Cardiac muscle cell (in vitro differentiated cells and primary cell): ENCODE measurements at regions not wholly inside any gene's neighbourhood (a gene's known extent, or its start where the extent isn't known, plus 50 kb on each side); places are given as distances from the start of the nearest gene placed in this dataset.

Experiments used
- DNase-seq, 2 donors: peaks; one replicate each; pipeline versions ENCODE4 v3.0.0 to v3.0.0-alpha.2; 2010 to 2017; ENCODE audit warnings: low read depth in 1 of 2, low spot score in 1 of 2
- H3K27ac ChIP-seq: fragments of 200-600 bp; sonication (generic); 2 replicates; pipeline ENCODE4 v1.5.1; 2016
- H3K27me3 ChIP-seq: fragments of 200-600 bp; sonication (generic); 2 replicates; pipeline ENCODE4 v1.6.0; 2016; ENCODE audit warnings: control low read depth
- H3K36me3 ChIP-seq: fragments of 200-600 bp; sonication (generic); 2 replicates; pipeline ENCODE4 v1.5.1; 2016; ENCODE audit warnings: control low read depth
- H3K4me1 ChIP-seq: fragments of 200-600 bp; sonication (generic); 2 replicates; pipeline ENCODE4 v1.8.1; 2017; ENCODE audit warnings: low read depth, mild to moderate bottlenecking, mixed run types
- H3K4me3 ChIP-seq: fragments of 200-600 bp; sonication (generic); 2 replicates; pipeline ENCODE4 v1.5.1; 2016; ENCODE audit warnings: mild to moderate bottlenecking
- H3K9me3 ChIP-seq: fragments of 200-600 bp; sonication (generic); 2 replicates; pipeline ENCODE4 v1.5.1; 2017; ENCODE audit warnings: low read depth, mild to moderate bottlenecking, control low read depth
- CTCF ChIP-seq: IDR thresholded peaks from 2 replicates; pipeline ENCODE4 v1.5.1; 2012; ENCODE audit warnings: low read depth, mild to moderate bottlenecking, low read length

GRCh38 chr22:22746963-22747933, 102.8 kb downstream of the GGTLC2 start:
- Histone ChIP-seq H3K27me3 (no peaks in the 10 kb centered on the region), H3K36me3 (no peaks in the 10 kb centered on the region), H3K27ac (no peak overlapping the region), H3K9me3 (no peaks in the 10 kb centered on the region), H3K4me1 (no peaks in the 10 kb centered on the region), H3K4me3 (no peak overlapping the region)
- no peak for TF ChIP-seq CTCF
- no peak for DNase-seq

GRCh38 chr22:22748297-22748743, 103.9 kb downstream of the GGTLC2 start:
- DNase-seq: peak in 1 of 2 donors; percentile 74
- peak; percentile 93 for TF ChIP-seq CTCF
- H3K27me3 ChIP-seq: no peaks in the 10 kb centered on the region

DNA sequence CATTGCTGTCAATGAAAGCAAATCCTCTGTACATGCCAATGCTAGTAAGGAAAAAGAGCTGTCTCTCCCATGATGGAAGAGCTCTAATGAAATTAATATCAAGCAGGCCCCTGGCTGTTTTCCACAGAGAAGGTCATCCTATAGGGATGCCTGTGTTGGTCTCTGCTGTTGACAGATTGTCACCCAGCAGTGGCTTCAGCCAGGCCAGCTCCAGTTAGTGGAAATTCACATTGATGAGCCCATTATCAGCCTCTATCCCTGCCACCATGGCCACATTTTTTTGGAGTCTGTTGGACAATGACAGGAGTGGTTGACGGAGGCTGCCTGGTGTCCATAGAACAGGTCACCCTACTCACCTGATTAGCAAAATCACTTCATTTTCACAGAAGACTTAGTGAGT, 104.3 kb downstream of the GGTLC2 start:
- Histone ChIP-seq H3K27ac (no peak overlapping the region), H3K4me3 (no peak overlapping the region), H3K36me3 (no peaks in the 10 kb centered on the region), H3K27me3 (no peaks in the 10 kb centered on the region), H3K4me1 (no peaks in the 10 kb centered on the region), H3K9me3 (no peaks in the 10 kb centered on the region)
- no peak for DNase-seq
- no peak for TF ChIP-seq CTCF

More at GRCh38 chr22:22748297-22748743, 103.9 kb downstream of the GGTLC2 start:
- Histone ChIP-seq H3K27ac (no peak overlapping the region), H3K36me3 (no peaks in the 10 kb centered on the region), H3K4me3 (no peak overlapping the region), H3K9me3 (no peaks in the 10 kb centered on the region), H3K4me1 (no peaks in the 10 kb centered on the region)

GRCh38 chr22:22749167-22749758, 104.8 kb downstream of the GGTLC2 start:
- Histone ChIP-seq H3K27ac (no peak overlapping the region), H3K4me1 (no peaks in the 10 kb centered on the region), H3K27me3 (no peaks in the 10 kb centered on the region), H3K4me3 (no peak overlapping the region), H3K9me3 (no peaks in the 10 kb centered on the region), H3K36me3 (no peaks in the 10 kb centered on the region)
- DNase-seq: no peak
- TF ChIP-seq CTCF: no peak

DNA sequence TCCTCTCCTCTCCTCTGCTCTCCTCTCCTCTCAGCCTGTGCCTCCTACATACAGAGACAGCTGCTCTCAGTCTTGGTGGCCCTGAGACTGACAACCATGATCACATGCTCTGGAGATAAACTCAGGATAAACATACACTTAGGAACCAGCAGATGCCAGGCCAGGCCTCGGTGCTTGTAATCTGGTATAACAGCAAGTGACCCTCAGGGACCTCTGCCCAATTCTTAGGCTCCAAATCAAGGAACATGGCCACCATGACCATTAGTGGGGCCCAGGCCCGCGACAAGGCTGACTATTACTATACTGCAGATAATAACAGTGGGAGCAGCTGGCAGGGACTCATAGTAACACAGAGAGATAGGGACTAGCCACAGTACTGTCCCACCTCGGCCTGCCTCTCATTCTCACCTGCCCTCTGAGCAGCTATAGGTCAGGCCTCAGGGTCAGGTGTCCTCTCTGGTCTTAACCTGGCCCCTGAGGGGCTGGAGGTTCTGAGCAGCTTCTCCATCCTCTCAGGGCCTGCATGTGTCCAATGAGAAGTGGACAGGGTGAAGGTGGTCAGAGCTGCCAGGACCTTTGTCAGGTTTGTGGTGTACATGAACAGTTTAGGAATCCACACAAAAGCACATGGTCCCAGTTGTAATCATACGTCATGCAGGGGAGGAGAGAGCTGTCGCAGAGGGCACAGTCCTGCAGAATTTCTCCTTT, 106.1 kb downstream of the GGTLC2 start:
- H3K27me3 ChIP-seq: no peaks in the 10 kb centered on the region
- no peak for TF ChIP-seq CTCF
- no peaks in the 10 kb centered on the region for H3K4me1 ChIP-seq
- H3K36me3 ChIP-seq: no peaks in the 10 kb centered on the region
- DNase-seq: no peak
- no peak overlapping the region for H3K27ac ChIP-seq
- no peaks in the 10 kb centered on the region for H3K9me3 ChIP-seq
- no peak overlapping the region for H3K4me3 ChIP-seq
